Activated T-cell treated with anti-CD3 and anti-CD28 coated beads, Interleukin-2, amount 50 U/mL, for 24 hours (primary cell): ENCODE measurements at regions not wholly inside any gene's neighbourhood (a gene's known extent, or its start where the extent isn't known, plus 50 kb on each side); places are given as distances from the start of the nearest gene placed in this dataset.
"Not testable (repeated sequence)": the region's sequence is repeated elsewhere in the genome, so short reads cannot be mapped to it uniquely, and the experiment has no call there.

Source experiments
- DNase-seq: peaks from one replicate; pipeline ENCODE4 v3.0.0-alpha.2; 2020
- H3K27ac Mint-ChIP-seq: 2 replicates; pipeline ENCODE4 v1.8.0; 2020; ENCODE audit warnings: mild to moderate bottlenecking, mixed read lengths
- H3K27me3 Mint-ChIP-seq: 2 replicates; pipeline ENCODE4 v1.8.0; 2020; ENCODE audit warnings: mixed read lengths
- H3K36me3 Mint-ChIP-seq: 2 replicates; pipeline ENCODE4 v1.8.0; 2020; ENCODE audit warnings: low read depth, mixed read lengths
- H3K4me1 Mint-ChIP-seq: 2 replicates; pipeline ENCODE4 v1.8.0; 2020; ENCODE audit warnings: low read depth, mixed read lengths
- H3K4me3 Mint-ChIP-seq: 2 replicates; pipeline ENCODE4 v1.8.0; 2020; ENCODE audit warnings: mild to moderate bottlenecking, moderate library complexity, mixed read lengths
- H3K9me3 Mint-ChIP-seq: 2 replicates; pipeline ENCODE4 v1.8.0; 2020; ENCODE audit warnings: mixed read lengths

DNA sequence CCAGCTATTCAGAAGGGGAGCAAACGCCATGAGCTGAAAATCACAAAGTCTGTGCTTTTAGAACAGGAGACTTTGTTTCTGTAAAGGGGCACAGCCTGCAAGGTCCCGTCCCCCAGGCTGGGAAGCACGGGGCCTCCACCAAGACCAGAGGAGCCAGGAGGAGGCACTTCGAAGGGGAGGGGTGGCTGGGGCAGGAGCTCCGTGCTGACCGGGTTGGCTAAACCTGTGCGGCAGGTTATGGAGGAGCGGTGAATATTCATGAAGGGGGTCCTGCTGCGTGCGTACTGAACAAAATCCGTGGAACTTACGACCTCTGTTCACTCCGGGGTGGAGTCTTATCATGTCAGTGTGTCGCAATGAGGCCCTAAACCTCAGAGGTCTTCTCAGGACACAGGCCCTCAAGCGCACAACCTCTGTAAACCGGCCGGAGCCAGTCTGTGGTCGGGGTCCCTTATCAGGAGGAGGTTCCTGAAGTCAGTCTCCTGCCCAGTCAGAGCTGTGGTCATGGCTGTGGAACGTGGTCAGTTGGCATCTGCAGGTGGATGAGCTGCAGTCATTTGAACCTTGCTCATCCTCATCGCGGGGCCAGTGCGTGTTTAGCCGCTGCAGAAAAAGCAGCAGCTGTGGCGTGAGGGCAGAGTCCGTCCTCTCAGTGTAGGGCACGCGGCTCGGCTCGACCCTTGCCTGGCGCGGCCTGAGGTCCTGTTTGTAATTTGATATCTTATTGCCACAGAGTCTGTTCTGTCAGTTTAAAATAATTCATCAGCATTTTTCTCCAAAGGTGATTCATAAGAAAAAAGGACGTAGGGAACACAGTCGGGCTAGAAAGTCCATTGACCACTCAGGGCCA, 5507.7 kb upstream of the TPTE start:
- H3K27ac Mint-ChIP-seq, H3K9me3 Mint-ChIP-seq, H3K4me1 Mint-ChIP-seq: not testable (repeated sequence)

GRCh38 chr21:5015187-5015586, 5506.2 kb upstream of the TPTE start:
- not testable (repeated sequence) for H3K4me3 Mint-ChIP-seq, H3K27me3 Mint-ChIP-seq, H3K9me3 Mint-ChIP-seq, H3K27ac Mint-ChIP-seq, DNase-seq, H3K36me3 Mint-ChIP-seq, H3K4me1 Mint-ChIP-seq

More for the DNA sequence above, 5507.7 kb upstream of the TPTE start:
- H3K36me3 Mint-ChIP-seq, H3K4me3 Mint-ChIP-seq, DNase-seq, H3K27me3 Mint-ChIP-seq: not testable (repeated sequence)

GRCh38 chr21:5019120-5019519, 5502.3 kb upstream of the TPTE start:
- not testable (repeated sequence) for H3K4me1 Mint-ChIP-seq, H3K9me3 Mint-ChIP-seq, H3K4me3 Mint-ChIP-seq, H3K27ac Mint-ChIP-seq, H3K36me3 Mint-ChIP-seq, DNase-seq, H3K27me3 Mint-ChIP-seq

- H3K4me1 Mint-ChIP-seq, H3K36me3 Mint-ChIP-seq, DNase-seq, H3K27me3 Mint-ChIP-seq, H3K4me3 Mint-ChIP-seq, H3K9me3 Mint-ChIP-seq, H3K27ac Mint-ChIP-seq: not testable (repeated sequence)
Observed at GRCh38 chr21:5021815-5022214, 5499.6 kb upstream of the TPTE start.

GRCh38 chr21:5022254-5022653, 5499.1 kb upstream of the TPTE start:
- H3K36me3 Mint-ChIP-seq, H3K4me1 Mint-ChIP-seq, DNase-seq, H3K9me3 Mint-ChIP-seq, H3K27ac Mint-ChIP-seq, H3K4me3 Mint-ChIP-seq, H3K27me3 Mint-ChIP-seq: not testable (repeated sequence)

DNA sequence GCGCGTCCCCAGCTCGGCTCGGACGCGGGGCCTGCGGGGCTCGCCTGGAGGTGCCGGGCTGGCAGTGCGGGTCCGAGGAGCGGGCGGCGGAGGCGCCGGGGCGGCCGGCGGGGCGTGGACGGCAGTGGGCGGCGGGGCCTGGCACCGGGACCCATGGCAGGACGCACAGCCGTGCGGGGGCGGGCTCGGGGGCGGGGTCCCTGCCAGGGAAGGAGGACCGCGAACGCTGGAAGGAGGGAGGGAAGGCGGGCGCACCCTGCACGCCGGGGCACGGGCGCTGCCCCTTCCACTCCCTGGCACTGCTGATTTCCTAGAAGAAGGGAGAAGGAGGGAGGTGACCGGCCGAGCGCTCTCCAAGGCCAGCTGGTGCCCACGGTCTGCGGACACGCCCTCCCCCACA, 5498.6 kb upstream of the TPTE start:
- H3K4me1 Mint-ChIP-seq, H3K36me3 Mint-ChIP-seq, H3K9me3 Mint-ChIP-seq, H3K4me3 Mint-ChIP-seq, DNase-seq, H3K27ac Mint-ChIP-seq, H3K27me3 Mint-ChIP-seq: not testable (repeated sequence)

GRCh38 chr21:5035147-5035546, 5486.2 kb upstream of the TPTE start:
- H3K4me3 Mint-ChIP-seq, H3K27me3 Mint-ChIP-seq, H3K36me3 Mint-ChIP-seq, DNase-seq, H3K9me3 Mint-ChIP-seq, H3K4me1 Mint-ChIP-seq, H3K27ac Mint-ChIP-seq: not testable (repeated sequence)

- not testable (repeated sequence) for H3K27me3 Mint-ChIP-seq, H3K4me1 Mint-ChIP-seq, H3K4me3 Mint-ChIP-seq, H3K9me3 Mint-ChIP-seq, H3K27ac Mint-ChIP-seq, DNase-seq, H3K36me3 Mint-ChIP-seq
Observed at GRCh38 chr21:5035587-5035986, 5485.8 kb upstream of the TPTE start.

DNA sequence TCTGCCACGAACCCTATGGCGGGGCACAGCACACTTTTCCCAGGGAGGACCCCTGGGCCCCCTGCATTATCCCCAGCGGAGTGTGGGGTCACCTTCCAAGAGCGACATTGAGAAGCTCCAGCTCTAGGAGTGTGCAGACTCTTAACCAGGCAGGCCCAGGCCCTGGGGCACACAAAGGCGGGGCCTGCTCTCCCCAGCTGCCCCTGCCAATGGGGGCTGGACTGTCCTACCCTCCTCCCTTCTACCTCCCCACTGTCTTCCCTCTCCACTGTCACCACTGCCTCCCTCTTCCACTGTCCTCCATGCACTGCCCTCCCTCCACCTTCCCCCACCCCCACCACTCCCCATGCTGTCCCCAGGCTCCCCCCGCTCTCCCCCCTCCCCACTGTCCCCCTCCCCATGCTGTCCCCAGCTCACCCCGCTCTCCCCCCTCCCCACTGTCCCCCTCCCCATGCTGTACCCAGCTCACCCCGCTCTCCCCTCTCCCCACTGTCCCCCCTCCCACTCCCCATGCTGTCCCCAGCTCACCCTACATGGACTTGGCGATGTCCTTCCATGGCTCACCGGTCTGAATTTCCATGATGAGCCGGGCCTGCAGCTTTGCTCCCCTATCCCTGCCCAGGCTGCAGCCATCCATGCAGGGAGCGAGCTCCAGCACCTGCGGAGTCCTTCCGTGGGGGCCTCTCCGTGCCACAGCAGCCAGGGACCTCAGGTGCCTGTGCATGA, 5483.6 kb upstream of the TPTE start:
- H3K9me3 Mint-ChIP-seq, H3K27ac Mint-ChIP-seq, H3K4me1 Mint-ChIP-seq, DNase-seq, H3K36me3 Mint-ChIP-seq, H3K27me3 Mint-ChIP-seq, H3K4me3 Mint-ChIP-seq: not testable (repeated sequence)

GRCh38 chr21:5039926-5040325, 5481.5 kb upstream of the TPTE start:
- not testable (repeated sequence) for H3K9me3 Mint-ChIP-seq, H3K27ac Mint-ChIP-seq, H3K27me3 Mint-ChIP-seq, DNase-seq, H3K4me3 Mint-ChIP-seq, H3K4me1 Mint-ChIP-seq, H3K36me3 Mint-ChIP-seq

DNA sequence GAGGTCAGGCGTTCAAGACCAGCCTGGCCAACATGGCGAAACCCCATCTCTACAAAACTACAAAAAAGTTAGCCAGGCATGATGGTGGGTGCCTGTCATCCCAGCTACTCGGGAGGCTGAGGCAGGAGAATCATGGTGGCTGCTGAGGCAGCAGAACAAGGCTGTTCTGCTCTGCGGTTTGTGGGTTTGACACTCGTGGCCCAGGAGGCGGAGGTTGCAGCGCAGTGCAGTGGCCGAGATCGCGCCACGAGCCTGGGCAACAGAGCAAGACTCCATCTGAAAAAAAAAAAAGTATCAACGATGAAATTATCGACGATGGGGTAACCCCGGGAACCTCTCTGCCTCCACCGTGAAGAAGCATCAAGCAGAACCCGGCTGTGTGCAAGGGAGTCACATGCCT, 5478.8 kb upstream of the TPTE start:
- not testable (repeated sequence) for H3K4me1 Mint-ChIP-seq, H3K27me3 Mint-ChIP-seq, DNase-seq, H3K4me3 Mint-ChIP-seq, H3K9me3 Mint-ChIP-seq, H3K27ac Mint-ChIP-seq, H3K36me3 Mint-ChIP-seq

DNA sequence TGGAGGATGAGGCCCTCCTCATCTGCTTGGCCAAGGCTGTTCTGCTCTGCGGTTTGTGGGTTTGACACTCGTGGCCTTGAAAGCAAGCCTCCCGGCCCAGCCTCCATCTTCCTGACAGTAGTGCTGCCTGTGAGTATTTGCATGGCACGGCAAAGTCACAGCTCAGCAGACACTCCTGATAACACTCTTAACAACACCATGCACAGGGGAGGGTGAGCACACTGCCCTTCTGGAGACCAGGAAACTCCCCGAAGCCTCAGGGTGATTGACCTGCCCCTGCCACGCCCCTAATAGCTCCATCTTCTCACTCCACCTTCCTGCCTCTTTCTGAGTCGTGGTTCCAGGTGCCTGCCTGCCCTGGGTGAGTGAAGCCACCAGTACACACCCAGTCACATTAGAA, 5476.6 kb upstream of the TPTE start:
- not testable (repeated sequence) for H3K9me3 Mint-ChIP-seq, H3K27me3 Mint-ChIP-seq, H3K27ac Mint-ChIP-seq, H3K36me3 Mint-ChIP-seq, H3K4me1 Mint-ChIP-seq, H3K4me3 Mint-ChIP-seq, DNase-seq

GRCh38 chr21:5051303-5052018, 5469.9 kb upstream of the TPTE start:
- not testable (repeated sequence) for DNase-seq, H3K9me3 Mint-ChIP-seq, H3K27me3 Mint-ChIP-seq, H3K4me1 Mint-ChIP-seq, H3K4me3 Mint-ChIP-seq, H3K36me3 Mint-ChIP-seq
- peak overlapping the region; percentile 79 for H3K27ac Mint-ChIP-seq

GRCh38 chr21:5055027-5055754, 5466.2 kb upstream of the TPTE start:
- H3K27me3 Mint-ChIP-seq, H3K4me1 Mint-ChIP-seq, H3K4me3 Mint-ChIP-seq, H3K9me3 Mint-ChIP-seq, H3K36me3 Mint-ChIP-seq, H3K27ac Mint-ChIP-seq: not testable (repeated sequence)
- peak; percentile 25 for DNase-seq
